HG03520 (cell line): ENCODE measurements at regions not wholly inside any gene's neighbourhood (a gene's known extent, or its start where the extent isn't known, plus 50 kb on each side); places are given as distances from the start of the nearest gene placed in this dataset.
"Not testable (repeated sequence)": the region's sequence is repeated elsewhere in the genome, so short reads cannot be mapped to it uniquely, and the experiment has no call there.

ENCODE experiments used
- ATAC-seq: cut with Tn5 transposase; IDR thresholded peaks from one replicate; pipeline ENCODE4 v1.9.1; 2021; ENCODE audit warnings: mild to moderate bottlenecking, moderate library complexity; ENCODE audit not compliant: unreplicated experiment

DNA sequence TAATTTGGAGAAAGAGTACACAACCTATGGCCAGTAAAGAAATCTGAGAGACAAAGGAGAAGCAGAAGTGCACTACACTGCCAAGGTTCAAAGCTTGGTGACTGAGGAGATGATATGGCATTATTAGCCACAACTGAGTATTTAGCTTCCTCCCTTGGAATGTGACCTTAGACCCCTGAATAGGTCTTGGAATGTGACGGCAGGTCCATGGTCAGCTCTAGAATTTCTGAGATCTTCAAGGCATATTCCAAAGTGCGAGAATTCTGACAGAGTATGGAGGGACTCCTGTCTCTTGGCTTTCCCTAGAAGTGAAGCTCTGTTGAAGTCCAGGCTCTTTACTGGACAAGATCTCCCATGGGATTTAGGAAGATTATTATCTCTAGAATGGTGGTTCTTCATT is 130.0 kb upstream of the FN1 start:
- ATAC-seq = no peak

- ATAC-seq = no peak
Observed at GRCh38 chr2:215557701-215558100, 121.8 kb upstream of the FN1 start.

GRCh38 chr2:215556979-215557378 is 121.1 kb upstream of the FN1 start:
- ATAC-seq = no peak

- ATAC-seq = no peak
Observed at GRCh38 chr2:215554689-215555498, 119.0 kb upstream of the FN1 start.

- no peak for ATAC-seq
Observed at GRCh38 chr2:215553946-215554345, 118.1 kb upstream of the FN1 start.

GRCh38 chr2:215552144-215552580 is 116.3 kb upstream of the FN1 start:
- ATAC-seq = no peak

GRCh38 chr2:215550331-215550730 is 114.5 kb upstream of the FN1 start:
- no peak for ATAC-seq

GRCh38 chr2:215548714-215549113 is 112.8 kb upstream of the FN1 start:
- ATAC-seq = no peak

DNA sequence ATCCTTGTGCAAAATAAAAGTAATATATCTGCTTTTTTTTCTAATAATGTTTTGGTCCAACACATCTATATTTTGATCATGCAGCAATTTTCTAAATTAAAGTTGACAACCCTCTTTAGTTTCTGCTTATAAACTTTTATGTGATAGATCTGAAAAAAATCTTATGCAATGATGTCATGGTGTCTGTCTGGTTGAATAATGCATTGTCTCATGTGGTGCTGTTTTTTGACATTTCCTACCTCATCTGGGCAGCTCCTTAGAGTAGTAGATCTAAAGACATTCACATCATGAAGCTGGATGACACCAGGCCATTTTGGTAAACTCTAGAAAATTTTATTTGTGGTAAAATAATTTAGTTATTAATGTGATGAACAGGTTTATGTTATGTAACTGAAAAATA is 106.8 kb upstream of the FN1 start:
- no peak for ATAC-seq

DNA sequence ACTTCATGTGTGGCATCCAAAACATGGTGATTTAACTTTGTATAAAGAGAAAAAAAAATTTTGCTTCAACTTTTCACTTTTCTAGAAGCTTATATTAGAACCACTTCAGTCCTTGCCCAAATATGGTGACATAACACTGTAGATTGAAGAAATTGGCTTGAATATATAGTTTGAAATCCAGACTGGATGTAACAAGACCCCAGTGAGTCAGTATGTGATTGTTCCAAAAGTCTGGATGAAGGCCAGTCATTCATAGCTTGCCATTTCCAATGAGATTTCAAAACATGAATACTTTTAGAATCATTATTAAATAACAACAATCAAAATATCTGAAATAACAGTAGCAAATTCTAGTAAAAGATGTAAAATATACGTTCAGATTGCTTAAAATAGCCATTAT is 104.8 kb upstream of the FN1 start:
- no peak for ATAC-seq

- ATAC-seq = no peak
Observed at GRCh38 chr2:215537611-215538010, 101.7 kb upstream of the FN1 start.

- ATAC-seq = no peak
Observed at GRCh38 chr2:215536510-215536909, 100.6 kb upstream of the FN1 start.

DNA sequence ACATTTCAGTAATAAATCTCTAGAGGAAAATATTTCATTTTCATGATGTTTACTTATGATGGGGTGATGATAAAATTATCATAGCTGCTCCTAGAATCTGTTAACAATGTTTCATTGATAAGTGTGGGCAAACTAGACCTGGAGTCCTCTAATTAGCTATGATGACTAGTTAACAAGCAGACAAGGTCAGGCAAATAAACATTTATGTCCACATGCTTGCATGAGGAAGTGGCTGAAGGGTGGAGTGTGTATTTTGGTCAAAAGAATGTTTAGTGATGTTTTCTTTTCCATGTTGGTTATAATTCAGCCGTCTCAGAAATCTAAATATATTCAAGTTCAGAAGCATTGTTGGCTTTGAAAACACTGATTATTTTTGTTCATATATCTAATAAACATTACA is 99.9 kb upstream of the FN1 start:
- no peak for ATAC-seq

DNA sequence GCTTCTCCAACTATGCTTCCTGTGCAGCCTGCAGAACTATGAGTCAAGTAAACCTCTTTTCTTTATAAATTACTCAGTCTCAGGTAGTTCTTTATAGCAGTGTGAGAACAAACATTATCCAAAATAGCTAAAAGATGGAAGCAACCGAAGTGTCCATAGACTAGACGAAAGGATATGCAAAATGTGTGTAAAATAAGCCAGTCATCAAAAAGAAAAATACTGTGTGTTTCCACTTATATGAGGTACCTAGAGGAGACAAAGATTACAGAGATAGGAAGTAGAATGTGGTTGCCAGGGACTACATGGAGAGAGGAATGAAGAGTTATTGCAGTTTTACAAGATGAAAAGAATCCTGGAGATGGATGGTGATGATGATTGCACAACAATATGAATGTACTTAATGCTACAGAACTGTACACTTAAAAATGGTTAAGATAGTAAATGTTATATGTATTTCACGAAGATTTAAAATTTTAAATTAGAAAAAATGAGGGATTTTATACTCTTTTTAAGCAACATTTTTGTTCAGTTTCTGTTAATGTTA is 99.3 kb upstream of the FN1 start:
- ATAC-seq = no peak

DNA sequence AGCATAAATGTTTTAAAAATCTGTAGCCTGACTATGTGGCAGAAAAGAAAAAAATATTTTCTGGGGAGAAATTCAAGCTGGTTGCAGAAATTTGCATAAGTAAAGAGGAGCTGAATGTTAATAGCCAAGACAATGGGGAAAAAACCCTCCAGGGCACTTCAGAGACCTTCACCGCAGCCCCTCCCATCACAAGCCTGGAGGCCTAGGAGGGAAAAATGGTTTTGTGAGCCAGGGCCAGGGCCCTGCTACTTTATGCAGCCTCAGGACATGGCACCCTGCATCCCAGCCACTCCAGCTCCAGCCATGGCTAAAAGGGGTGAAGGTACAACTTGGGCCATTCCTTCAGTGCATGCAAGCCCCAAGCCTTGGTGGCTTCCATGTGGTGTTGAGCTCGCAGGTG is 97.8 kb upstream of the FN1 start:
- not testable (repeated sequence) for ATAC-seq

DNA sequence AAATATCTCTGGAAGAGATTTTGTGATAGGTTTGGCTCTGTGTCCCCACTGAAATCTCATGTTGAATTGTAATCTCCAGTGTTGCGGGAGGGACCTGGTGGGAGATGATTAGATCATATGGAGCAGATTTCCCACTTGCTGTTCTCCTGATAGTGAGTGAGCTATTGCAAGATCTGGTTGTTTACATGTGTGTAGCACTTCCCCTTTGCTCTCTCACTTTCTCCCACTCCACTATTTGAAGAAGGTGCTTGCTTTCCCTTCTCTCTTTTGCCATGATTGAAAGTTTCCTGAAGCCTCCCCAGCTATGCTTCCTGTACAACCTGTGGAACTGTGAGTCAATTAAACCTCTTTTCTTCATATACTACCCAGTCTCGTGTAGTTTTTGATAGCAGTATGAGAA is 97.0 kb upstream of the FN1 start:
- no peak for ATAC-seq

DNA sequence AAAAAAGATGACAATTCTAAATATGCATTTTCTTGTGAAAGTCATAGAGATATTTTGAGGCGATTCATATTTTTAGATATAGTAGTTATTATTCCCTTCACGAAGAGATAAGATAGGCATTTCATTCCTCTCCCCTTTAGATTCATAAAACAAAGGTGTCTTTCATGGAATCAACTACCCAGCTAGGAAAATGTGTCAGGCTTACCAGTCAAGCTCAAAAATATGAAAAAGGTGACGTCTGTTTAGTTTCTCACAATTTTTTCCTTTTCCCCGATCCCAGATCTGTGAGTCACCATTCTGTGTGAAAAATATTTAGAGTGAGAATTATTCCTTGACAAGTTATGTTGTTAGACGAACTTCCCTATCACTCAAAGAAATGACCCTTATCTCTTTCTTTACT is 95.4 kb upstream of the FN1 start:
- ATAC-seq = no peak

DNA sequence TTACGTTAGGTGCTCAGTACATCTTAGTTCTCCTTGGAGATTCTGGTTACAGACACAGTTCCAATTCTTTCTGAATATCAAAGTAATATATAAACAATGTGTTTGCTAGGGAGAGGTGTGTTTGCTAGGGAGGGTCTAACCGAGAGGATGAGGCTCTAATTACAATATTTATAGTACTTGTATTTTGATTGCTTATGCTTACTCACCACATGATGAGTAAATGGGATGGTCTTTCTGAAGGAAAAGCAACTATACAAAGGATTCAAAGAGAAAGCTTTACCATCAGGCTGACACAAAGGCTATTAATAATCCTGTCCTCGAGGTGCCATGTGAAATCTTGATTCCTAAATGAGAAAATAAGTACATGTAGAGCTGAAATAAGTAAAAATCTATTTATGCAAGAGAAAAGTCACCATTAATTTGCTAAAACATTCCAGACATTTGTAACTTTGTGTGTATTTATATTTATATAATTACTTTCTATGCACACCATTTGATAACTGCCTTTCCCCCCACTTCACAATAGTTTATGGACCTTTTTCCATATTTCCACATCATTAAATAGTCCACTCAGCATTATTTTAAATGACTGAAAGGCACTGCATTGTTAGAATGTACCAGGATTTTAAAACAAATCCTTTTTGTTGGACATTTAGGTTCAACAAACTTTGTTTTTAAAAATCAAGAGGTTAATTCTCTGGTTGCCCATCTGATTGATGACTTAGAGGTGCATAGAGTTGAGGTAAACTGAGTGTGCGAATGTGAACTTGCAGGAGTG is 94.5 kb upstream of the FN1 start:
- no peak for ATAC-seq

GRCh38 chr2:215529271-215529670 is 93.4 kb upstream of the FN1 start:
- ATAC-seq = no peak

GRCh38 chr2:215528555-215528954 is 92.7 kb upstream of the FN1 start:
- ATAC-seq = no peak

DNA sequence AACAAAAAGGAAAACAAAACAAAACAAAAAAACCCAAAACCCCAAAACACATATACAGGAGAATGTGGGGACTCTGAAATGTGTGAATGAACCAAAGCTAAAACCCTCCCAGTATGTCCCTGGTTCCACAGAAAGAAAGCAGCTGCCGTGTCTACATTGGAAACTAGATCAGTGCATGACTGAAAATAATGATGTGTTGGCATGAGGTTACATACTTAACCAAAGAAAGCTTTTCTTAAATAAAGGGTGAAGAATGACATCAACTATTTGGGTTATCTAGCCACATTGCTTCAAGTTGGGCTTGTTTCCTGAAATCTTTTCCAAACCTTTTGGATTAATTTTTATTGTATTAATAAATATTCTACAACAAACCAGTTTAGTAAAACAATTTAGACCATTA is 91.9 kb upstream of the FN1 start:
- no peak for ATAC-seq

DNA sequence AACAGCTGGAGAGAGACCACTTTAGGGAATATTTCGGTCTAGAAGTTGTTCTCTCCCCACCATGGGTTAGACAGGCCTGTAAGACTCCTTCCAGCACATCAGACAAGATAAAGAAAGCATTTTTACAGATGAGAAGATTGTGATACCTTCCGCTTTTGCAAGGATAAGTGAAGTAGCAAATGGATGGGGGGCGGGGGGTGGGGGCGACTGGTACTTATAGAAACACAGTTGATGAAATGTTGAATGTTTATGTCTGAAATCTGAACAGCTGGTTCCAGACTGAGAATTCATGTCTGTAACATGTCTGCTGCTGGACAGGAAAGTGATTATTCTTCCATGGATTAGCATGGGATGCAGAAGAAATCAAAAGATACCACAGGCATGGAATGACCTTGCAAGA is 90.5 kb upstream of the FN1 start:
- ATAC-seq = no peak
